GM23248 (cell line): ENCODE measurements at regions not wholly inside any gene's neighbourhood (a gene's known extent, or its start where the extent isn't known, plus 50 kb on each side); places are given as distances from the start of the nearest gene placed in this dataset.

Experiments
- DNase-seq: peaks from one replicate; pipeline ENCODE4 v3.0.0-alpha.2; 2015
- H2AFZ ChIP-seq: fragments of 200-600 bp; sonication (generic); 2 replicates; pipeline ENCODE4 v1.6.1; 2016; ENCODE audit warnings: antibody characterized with exemption
- H3F3A ChIP-seq: fragments of 200-600 bp; sonication (generic); 2 replicates; pipeline ENCODE4 v1.6.1; 2016; ENCODE audit warnings: mild to moderate bottlenecking, antibody characterized with exemption, mixed run types; ENCODE audit not compliant: insufficient read depth
- H3K27ac ChIP-seq: fragments of 200-600 bp; sonication (generic); 2 replicates; pipeline ENCODE4 v1.5.1; 2016; ENCODE audit warnings: mild to moderate bottlenecking
- H3K27me3 ChIP-seq: fragments of 200-600 bp; sonication (generic); replicated peaks from 2 replicates; pipeline ENCODE4 v1.6.1; 2016; ENCODE audit warnings: mild to moderate bottlenecking; ENCODE audit not compliant: insufficient read depth
- H3K36me3 ChIP-seq: fragments of 200-600 bp; sonication (generic); 2 replicates; pipeline ENCODE4 v1.6.1; 2016; ENCODE audit warnings: low read depth, mild to moderate bottlenecking
- H3K4me1 ChIP-seq: fragments of 200-600 bp; sonication (generic); 2 replicates; pipeline ENCODE4 v1.6.1; 2016; ENCODE audit warnings: mild to moderate bottlenecking; ENCODE audit not compliant: insufficient read depth
- H3K4me2 ChIP-seq: fragments of 200-600 bp; sonication (generic); one replicate; pipeline ENCODE4 v1.6.1; 2016; ENCODE audit warnings: mild to moderate bottlenecking; ENCODE audit not compliant: unreplicated experiment
- H3K4me3 ChIP-seq: fragments of 200-600 bp; sonication (generic); 2 replicates; pipeline ENCODE4 v1.5.1; 2016; ENCODE audit warnings: mild to moderate bottlenecking
- H3K79me2 ChIP-seq: fragments of 200-600 bp; sonication (generic); 2 replicates; pipeline ENCODE4 v1.6.1; 2016; ENCODE audit warnings: mild to moderate bottlenecking; ENCODE audit not compliant: insufficient read depth
- H3K9ac ChIP-seq: fragments of 200-600 bp; sonication (generic); 2 replicates; pipeline ENCODE4 v1.6.1; 2016; ENCODE audit warnings: mild to moderate bottlenecking
- H3K9me2 ChIP-seq: fragments of 200-600 bp; sonication (generic); 2 replicates; pipeline ENCODE4 v1.6.1; 2016; ENCODE audit warnings: mixed run types, mild to moderate bottlenecking, moderate library complexity; ENCODE audit not compliant: insufficient read depth
- H3K9me3 ChIP-seq: fragments of 200-600 bp; sonication (generic); one replicate; pipeline ENCODE4 v1.6.1; 2017; ENCODE audit warnings: low read depth
- H4K20me1 ChIP-seq: fragments of 200-600 bp; sonication (generic); 2 replicates; pipeline ENCODE4 v1.6.0; 2016; ENCODE audit not compliant: insufficient read depth
- EZH2 ChIP-seq: fragments of 200-600 bp; sonication (generic); IDR thresholded peaks from 2 replicates; pipeline ENCODE4 v1.6.1; 2018; ENCODE audit warnings: antibody characterized with exemption, mild to moderate bottlenecking; ENCODE audit not compliant: insufficient read depth, poor library complexity, severe bottlenecking
- EZH2phosphoT487 ChIP-seq: fragments of 200-600 bp; sonication (generic); IDR thresholded peaks from 2 replicates; pipeline ENCODE4 v1.6.1; 2018; ENCODE audit warnings: antibody characterized with exemption, moderate library complexity, mild to moderate bottlenecking, low read depth; ENCODE audit not compliant: insufficient read depth
- WGBS, 2 experiments: methylation state at CpG; one replicate each; pipeline ENCODE4 v1.1.6; 2015 to 2017; ENCODE audit warnings: low lambda C conversion rate in 2 of 2, low coverage in 1 of 2; ENCODE audit errors: missing lambda C conversion rate in 2 of 2; 5-methylcytosine and 5-hydroxymethylcytosine counted together
- in situ Hi-C: fragments of 300-500 bp; cut with MboI; formaldehyde crosslinking; loops from 2 replicates; pipeline ENCODE4 v1.15.0; 2020

- no peaks in the 10 kb centered on the region for H3F3A ChIP-seq
- H3K27ac ChIP-seq: no peak overlapping the region
- H3K9me3 ChIP-seq: no peaks in the 10 kb centered on the region
- H3K4me1 ChIP-seq: no peaks in the 10 kb centered on the region
- DNase-seq: no peak
- WGBS, 2 experiments: 39 to 50% methylated on average over 1 of the region's 1 CpG
- H3K79me2 ChIP-seq: no peaks in the 10 kb centered on the region
- H3K4me2 ChIP-seq: no peak overlapping the region
- no peak overlapping the region for H3K9ac ChIP-seq
- H3K9me2 ChIP-seq: no peaks in the 10 kb centered on the region
- H3K27me3 ChIP-seq: no peaks in the 10 kb centered on the region
- H4K20me1 ChIP-seq: no peaks in the 10 kb centered on the region
- no peak overlapping the region for H3K4me3 ChIP-seq
- no peaks in the 10 kb centered on the region for H3K36me3 ChIP-seq
- in situ Hi-C loops: no loop called here
- no peak overlapping the region for H2AFZ ChIP-seq
- TF ChIP-seq EZH2phosphoT487 (no peak), EZH2 (no peak)
These were observed 826.2 kb upstream of the TENM3 start for GRCh38 chr4:181416966-181417365.

GRCh38 chr4:181418496-181418895 lies 824.7 kb upstream of the TENM3 start:
- no peak overlapping the region for H3K9ac ChIP-seq
- no peaks in the 10 kb centered on the region for H3K4me1 ChIP-seq
- no peaks in the 10 kb centered on the region for H3K79me2 ChIP-seq
- no peak overlapping the region for H3K4me3 ChIP-seq
- no peaks in the 10 kb centered on the region for H3K36me3 ChIP-seq
- H4K20me1 ChIP-seq: no peaks in the 10 kb centered on the region
- no peaks in the 10 kb centered on the region for H3K27me3 ChIP-seq
- no peak for TF ChIP-seq EZH2
- TF ChIP-seq EZH2phosphoT487: no peak
- no peaks in the 10 kb centered on the region for H3K9me3 ChIP-seq
- no peak for DNase-seq
- H2AFZ ChIP-seq: no peak overlapping the region
- no peaks in the 10 kb centered on the region for H3F3A ChIP-seq
- no peak overlapping the region for H3K27ac ChIP-seq
- no peaks in the 10 kb centered on the region for H3K9me2 ChIP-seq
- no peak overlapping the region for H3K4me2 ChIP-seq
- in situ Hi-C loops: no loop called here
- 43% methylated on average over 8 of the region's 8 CpGs for WGBS, 2 experiments

- H3K36me3 ChIP-seq: no peaks in the 10 kb centered on the region
- no peak overlapping the region for H2AFZ ChIP-seq
- no peak overlapping the region for H3K9ac ChIP-seq
- H3K27ac ChIP-seq: no peak overlapping the region
- H3K4me1 ChIP-seq: no peaks in the 10 kb centered on the region
- in situ Hi-C loops: no loop called here
- no peaks in the 10 kb centered on the region for H3K9me3 ChIP-seq
- no peaks in the 10 kb centered on the region for H3K9me2 ChIP-seq
- H3K4me3 ChIP-seq: no peak overlapping the region
- no peak for DNase-seq
- no peaks in the 10 kb centered on the region for H3K79me2 ChIP-seq
- no peaks in the 10 kb centered on the region for H4K20me1 ChIP-seq
- WGBS, 2 experiments: 3 to 23% methylated on average over 2 of the region's 2 CpGs
- TF ChIP-seq EZH2 (no peak), EZH2phosphoT487 (no peak)
- H3K4me2 ChIP-seq: no peak overlapping the region
- H3K27me3 ChIP-seq: no peaks in the 10 kb centered on the region
- no peaks in the 10 kb centered on the region for H3F3A ChIP-seq
These were observed 822.3 kb upstream of the TENM3 start for GRCh38 chr4:181420950-181421349.

- H3K9me3 ChIP-seq: no peaks in the 10 kb centered on the region
- in situ Hi-C loops: no loop called here
- WGBS, 2 experiments: 22 to 27% methylated on average over 2 of the region's 2 CpGs
These were observed 818.7 kb upstream of the TENM3 start for GRCh38 chr4:181424362-181425016.

More at GRCh38 chr4:181424362-181425016, 818.7 kb upstream of the TENM3 start:
- no peaks in the 10 kb centered on the region for H3K36me3 ChIP-seq
- no peak overlapping the region for H3K4me2 ChIP-seq
- no peak overlapping the region for H3K9ac ChIP-seq
- H3K27ac ChIP-seq: no peak overlapping the region
- H2AFZ ChIP-seq: no peak overlapping the region
- H3K4me3 ChIP-seq: no peak overlapping the region
- H4K20me1 ChIP-seq: no peaks in the 10 kb centered on the region
- DNase-seq: no peak
- no peaks in the 10 kb centered on the region for H3K27me3 ChIP-seq
- H3K4me1 ChIP-seq: no peaks in the 10 kb centered on the region
- no peaks in the 10 kb centered on the region for H3K79me2 ChIP-seq
- no peaks in the 10 kb centered on the region for H3F3A ChIP-seq
- TF ChIP-seq EZH2phosphoT487: no peak
- no peak for TF ChIP-seq EZH2
- H3K9me2 ChIP-seq: no peaks in the 10 kb centered on the region
